T-cell (primary cell): ENCODE measurements at regions not wholly inside any gene's neighbourhood (a gene's known extent, or its start where the extent isn't known, plus 50 kb on each side); places are given as distances from the start of the nearest gene placed in this dataset.

ENCODE experiments used
- ATAC-seq, 4 experiments: fragments of 200-7000 bp in 3 of 4; fragments of 150-1000 bp in 1 of 4; cut with Tn5 transposase; replicated peaks in 1 of 4; 1 replicate in 3 of 4; 2 replicates in 1 of 4; pipeline ENCODE4 v1.10.0; 2021; ENCODE audit warnings: moderate library complexity in 3 of 4, mild to moderate bottlenecking in 2 of 4, moderate number of reproducible peaks in 1 of 4
- CTCF ChIA-PET, 2 donors: fragments of 300-600 bp; sonication (Branson Sonifier 250); formaldehyde crosslinking; loops; one replicate each; lab custom pipeline; 2022; ENCODE audit warnings: antibody characterized with exemption in 2 of 2; lab: Charles Lee
- POLR2A ChIA-PET, 2 donors: fragments of 300-600 bp; sonication (Branson Sonifier 250); formaldehyde crosslinking; loops; one replicate each; lab custom pipeline; 2022; ENCODE audit warnings: antibody characterized with exemption in 2 of 2; lab: Charles Lee
- DNase-seq, 35 experiments: peaks; one replicate each; pipeline versions ENCODE4 v3.0.0 to v3.0.0-alpha.2; 2013 to 2023
- H3K27ac ChIP-seq: one replicate; pipeline ENCODE4 v1.5.1; 2013; ENCODE audit warnings: low read length
- H3K27me3 ChIP-seq, 2 experiments: replicated peaks in 1 of 2; 1 replicate in 1 of 2; 2 replicates in 1 of 2; pipeline versions ENCODE4 v1.6.1 to v1.7.0; 2013; ENCODE audit warnings: low read length in 1 of 2, mixed read lengths in 1 of 2; ENCODE audit not compliant: control insufficient read depth in 2 of 2, insufficient read depth in 2 of 2; ENCODE audit errors: extremely low read depth in 1 of 2
- H3K36me3 ChIP-seq, 2 donors: 1 replicate in 1 of 2; 2 replicates in 1 of 2; pipeline versions ENCODE4 v1.6.1 to v1.7.0; 2013; ENCODE audit warnings: low read length in 1 of 2; ENCODE audit not compliant: control insufficient read depth in 2 of 2, insufficient read depth in 1 of 2; ENCODE audit errors: extremely low read depth in 1 of 2
- H3K4me1 ChIP-seq, 2 experiments: 1 replicate in 1 of 2; 2 replicates in 1 of 2; pipeline versions ENCODE4 v1.6.1 to v1.7.0; 2013; ENCODE audit warnings: low read length in 2 of 2, mixed read lengths in 1 of 2; ENCODE audit not compliant: insufficient read depth in 2 of 2, control insufficient read depth in 1 of 2; ENCODE audit errors: extremely low read depth in 1 of 2
- H3K4me3 ChIP-seq, 2 donors: 1 replicate in 1 of 2; 2 replicates in 1 of 2; pipeline versions ENCODE4 v1.5.1 to v1.7.0; 2013; ENCODE audit warnings: mild to moderate bottlenecking in 2 of 2, low read length in 1 of 2, moderate library complexity in 1 of 2; ENCODE audit not compliant: control insufficient read depth in 1 of 2; ENCODE audit errors: extremely low read depth in 1 of 2
- H3K9me3 ChIP-seq: 2 replicates; pipeline ENCODE4 v1.7.0; 2013
- H3K27ac Mint-ChIP-seq, 2 donors: one replicate each; pipeline ENCODE4 v1.8.0; 2020 to 2021; ENCODE audit warnings: mild to moderate bottlenecking in 2 of 2, mixed read lengths in 2 of 2
- H3K27me3 Mint-ChIP-seq, 2 donors: one replicate each; pipeline ENCODE4 v1.8.0; 2021 to 2022; ENCODE audit warnings: mixed read lengths in 2 of 2
- H3K36me3 Mint-ChIP-seq: one replicate; pipeline ENCODE4 v1.8.0; 2021; ENCODE audit warnings: mixed read lengths
- H3K4me1 Mint-ChIP-seq, 3 donors: one replicate each; pipeline ENCODE4 v1.8.0; 2020 to 2022; ENCODE audit warnings: mixed read lengths in 3 of 3, mild to moderate bottlenecking in 1 of 3
- H3K4me3 Mint-ChIP-seq, 3 donors: one replicate each; pipeline ENCODE4 v1.8.0; 2020 to 2022; ENCODE audit warnings: mild to moderate bottlenecking in 3 of 3, mixed read lengths in 3 of 3, moderate library complexity in 3 of 3
- H3K9me3 Mint-ChIP-seq, 3 donors: one replicate each; pipeline ENCODE4 v1.8.0; 2020 to 2022; ENCODE audit warnings: mixed read lengths in 3 of 3
- WGBS: methylation state at CpG from one replicate; pipeline ENCODE4 v1.1.5; 2013; ENCODE audit warnings: missing lambda C conversion rate; ENCODE audit not compliant: insufficient coverage; 5-methylcytosine and 5-hydroxymethylcytosine counted together

GRCh38 chr17:79530361-79531105 is 80.3 kb downstream of the RBFOX3 start:
- H3K27me3 ChIP-seq: peaks cover 0 to 65% of the 10 kb centered on the region in 2 experiments
- ChIA-PET CTCF (no interaction called here), POLR2A (no interaction called here)
- H3K27me3 Mint-ChIP-seq: peaks cover 26 to 37% of the 10 kb centered on the region in 2 donors
- H3K27ac ChIP-seq: no peak overlapping the region
- no peaks in the 10 kb centered on the region for H3K4me1 ChIP-seq
- H3K4me3 Mint-ChIP-seq: no peak overlapping the region
- 88% methylated on average over 27 of the region's 32 CpGs for WGBS
- no peak overlapping the region for H3K27ac Mint-ChIP-seq
- H3K4me1 Mint-ChIP-seq: no peaks in the 10 kb centered on the region
- ATAC-seq (no peak), DNase-seq (no peak)
- no peaks in the 10 kb centered on the region for H3K9me3 Mint-ChIP-seq
- no peaks in the 10 kb centered on the region for H3K36me3 Mint-ChIP-seq
- H3K9me3 ChIP-seq: no peaks in the 10 kb centered on the region
- no peak overlapping the region for H3K4me3 ChIP-seq
- no peaks in the 10 kb centered on the region for H3K36me3 ChIP-seq

GRCh38 chr17:79529661-79530081 is 81.2 kb downstream of the RBFOX3 start:
- ChIA-PET POLR2A (no interaction called here), CTCF (no interaction called here)
- Mint-ChIP-seq H3K4me1 (no peaks in the 10 kb centered on the region), H3K9me3 (no peaks in the 10 kb centered on the region), H3K4me3 (no peak overlapping the region), H3K27me3 (peaks cover 26 to 37% of the 10 kb centered on the region in 2 donors), H3K27ac (peak overlapping the region in 1 of 2 donors; percentile 55), H3K36me3 (no peaks in the 10 kb centered on the region)
- Histone ChIP-seq H3K36me3 (no peaks in the 10 kb centered on the region), H3K4me3 (no peak overlapping the region), H3K27me3 (peaks cover 0 to 60% of the 10 kb centered on the region in 2 experiments), H3K4me1 (no peaks in the 10 kb centered on the region), H3K9me3 (no peaks in the 10 kb centered on the region), H3K27ac (no peak overlapping the region)
- 55% methylated on average over 7 of the region's 11 CpGs for WGBS
- DNase-seq (no peak), ATAC-seq (no peak)

GRCh38 chr17:79528592-79529125 is 82.2 kb downstream of the RBFOX3 start:
- DNase-seq (no peak), ATAC-seq (no peak)
- Histone ChIP-seq H3K27ac (no peak overlapping the region), H3K4me3 (no peak overlapping the region), H3K27me3 (peaks cover 0 to 66% of the 10 kb centered on the region in 2 experiments), H3K4me1 (no peaks in the 10 kb centered on the region), H3K9me3 (no peaks in the 10 kb centered on the region), H3K36me3 (no peaks in the 10 kb centered on the region)
- Mint-ChIP-seq H3K27ac (no peak overlapping the region), H3K9me3 (no peaks in the 10 kb centered on the region), H3K36me3 (no peaks in the 10 kb centered on the region), H3K4me3 (no peak overlapping the region), H3K27me3 (peaks cover 21 to 39% of the 10 kb centered on the region in 2 donors), H3K4me1 (no peaks in the 10 kb centered on the region)
- ChIA-PET CTCF (no interaction called here), POLR2A (no interaction called here)
- 85% methylated on average over 4 of the region's 11 CpGs for WGBS

- CTCF ChIA-PET: no interaction called here
- H3K36me3 Mint-ChIP-seq: no peaks in the 10 kb centered on the region
- no peak overlapping the region for H3K27ac Mint-ChIP-seq
- no peaks in the 10 kb centered on the region for H3K4me1 Mint-ChIP-seq
- ATAC-seq (no peak), DNase-seq (no peak)
- H3K27ac ChIP-seq: no peak overlapping the region
- no peak overlapping the region for H3K4me3 ChIP-seq
- POLR2A ChIA-PET: no interaction called here
- H3K27me3 ChIP-seq: peaks cover 0 to 64% of the 10 kb centered on the region in 2 experiments
- no peaks in the 10 kb centered on the region for H3K36me3 ChIP-seq
- no peaks in the 10 kb centered on the region for H3K9me3 ChIP-seq
- no peaks in the 10 kb centered on the region for H3K4me1 ChIP-seq
- H3K9me3 Mint-ChIP-seq: no peaks in the 10 kb centered on the region
- no peak overlapping the region for H3K4me3 Mint-ChIP-seq
- 70% methylated on average over 5 of the region's 9 CpGs for WGBS
- peaks cover 18 to 35% of the 10 kb centered on the region in 2 donors for H3K27me3 Mint-ChIP-seq
Measured at GRCh38 chr17:79527306-79527705, 83.5 kb downstream of the RBFOX3 start.

- Histone ChIP-seq H3K4me3 (no peak overlapping the region), H3K4me1 (no peaks in the 10 kb centered on the region), H3K27me3 (peaks cover 0 to 61% of the 10 kb centered on the region in 2 experiments), H3K36me3 (no peaks in the 10 kb centered on the region), H3K27ac (no peak overlapping the region), H3K9me3 (no peaks in the 10 kb centered on the region)
- WGBS: 88% methylated on average over 14 of the region's 22 CpGs
- no peak for ATAC-seq
- ChIA-PET POLR2A (no interaction called here), CTCF (interaction anchor here in 1 of 2 donors (0.6 kb wide), 1 partner anchor 1649 kb away, joined by 3 read pairs; no protein-coding TSS in a partner anchor)
- DNase-seq: no peak
- Mint-ChIP-seq H3K4me1 (no peaks in the 10 kb centered on the region), H3K27me3 (peaks cover 15 to 27% of the 10 kb centered on the region in 2 donors), H3K9me3 (no peaks in the 10 kb centered on the region), H3K27ac (no peak overlapping the region), H3K4me3 (no peak overlapping the region), H3K36me3 (no peaks in the 10 kb centered on the region)
Measured at GRCh38 chr17:79525793-79526677, 84.8 kb downstream of the RBFOX3 start.
